A673 (cell line): ENCODE measurements at regions not wholly inside any gene's neighbourhood (a gene's known extent, or its start where the extent isn't known, plus 50 kb on each side); places are given as distances from the start of the nearest gene placed in this dataset.

ENCODE experiments used
- BruUV-seq: library from RNA; stranded (reverse); fragments of 400-500 nt; replicated peaks from 2 replicates; lab custom pipeline; 2021; lab: Mats Ljungman, UMichigan
- CTCF ChIA-PET: fragments of 300-600 bp; sonication (Branson Sonifier 250); formaldehyde crosslinking; loops from one replicate; lab custom pipeline; 2022; ENCODE audit warnings: antibody characterized with exemption; lab: Charles Lee
- POLR2A ChIA-PET: fragments of 300-600 bp; sonication (Branson Sonifier 250); formaldehyde crosslinking; loops from one replicate; lab custom pipeline; 2022; ENCODE audit warnings: antibody characterized with exemption; ENCODE audit not compliant: low non-redundant PET; lab: Charles Lee
- DNase-seq: peaks from one replicate; pipeline ENCODE4 v3.0.0-alpha.2; 2015; ENCODE audit warnings: low spot score
- H3K27ac ChIP-seq: fragments of 200-600 bp; sonication (generic); 2 replicates; pipeline ENCODE4 v1.5.1; 2016; ENCODE audit warnings: mixed run types, low read depth, mild to moderate bottlenecking, mixed read lengths, antibody characterized with exemption, low read length; ENCODE audit not compliant: poor library complexity, severe bottlenecking
- H3K27me3 ChIP-seq: fragments of 200-600 bp; sonication (generic); replicated peaks from 2 replicates; pipeline ENCODE4 v1.6.1; 2017; ENCODE audit warnings: mixed run types, low read depth, mild to moderate bottlenecking, mixed read lengths, antibody characterized with exemption, low read length; ENCODE audit not compliant: insufficient read depth, poor library complexity
- H3K36me3 ChIP-seq: fragments of 200-600 bp; sonication (generic); 2 replicates; pipeline ENCODE4 v1.6.1; 2016; ENCODE audit warnings: mixed run types, mild to moderate bottlenecking, mixed read lengths, antibody characterized with exemption, low read length; ENCODE audit not compliant: insufficient read depth, poor library complexity, severe bottlenecking
- H3K4me1 ChIP-seq: fragments of 200-600 bp; sonication (generic); 2 replicates; pipeline ENCODE4 v1.6.1; 2017; ENCODE audit warnings: mixed run types, mild to moderate bottlenecking, mixed read lengths, antibody characterized with exemption, low read length; ENCODE audit not compliant: insufficient read depth, poor library complexity, severe bottlenecking
- H3K4me3 ChIP-seq: fragments of 200-600 bp; sonication (generic); 2 replicates; pipeline ENCODE4 v1.5.1; 2016; ENCODE audit warnings: low read depth, mixed run types, mild to moderate bottlenecking, mixed read lengths, low read length; ENCODE audit not compliant: poor library complexity, severe bottlenecking
- H3K9me3 ChIP-seq: fragments of 200-600 bp; sonication (generic); 2 replicates; pipeline ENCODE4 v1.6.1; 2016; ENCODE audit warnings: mixed run types, low read depth, mild to moderate bottlenecking, mixed read lengths, antibody characterized with exemption, low read length; ENCODE audit not compliant: poor library complexity, severe bottlenecking
- CTCF ChIP-seq: fragments of 300-800, 200-600 bp; sonication (generic); conservative IDR thresholded peaks from 2 replicates; pipeline ENCODE4 v1.5.1; 2017; ENCODE audit warnings: low read depth, mild to moderate bottlenecking, antibody characterized with exemption, low read length, moderate library complexity, mixed read lengths
- EZH2 ChIP-seq: fragments of 200-600 bp; sonication (generic); IDR thresholded peaks from 2 replicates; pipeline ENCODE4 v1.6.1; 2017; ENCODE audit warnings: borderline replicate concordance, low read depth, mild to moderate bottlenecking, mixed read lengths, antibody characterized with exemption, low read length; ENCODE audit not compliant: poor library complexity, severe bottlenecking
- intact Hi-C: fragments of 100-400 bp; cut with micrococcal nuclease; formaldehyde crosslinking; loops from one replicate; pipeline ENCODE4 v1.10.0; 2022; ENCODE audit not compliant: unreplicated experiment

GRCh38 chr3:88231207-88231606, 81.4 kb downstream of the C3orf38 start:
- no peaks in the 10 kb centered on the region for H3K27me3 ChIP-seq
- H3K9me3 ChIP-seq: peaks cover 2% of the 10 kb centered on the region
- no peak overlapping the region for H3K27ac ChIP-seq
- no peak for TF ChIP-seq EZH2
- no peak for TF ChIP-seq CTCF
- DNase-seq: no peak
- ChIA-PET POLR2A (no interaction called here), CTCF (no interaction called here)
- no peaks in the 10 kb centered on the region for H3K36me3 ChIP-seq
- intact Hi-C loops: no loop called here
- no peak overlapping the region for H3K4me3 ChIP-seq
- peaks cover 14% of the 10 kb centered on the region for H3K4me1 ChIP-seq
- BruUV-seq: no TSS peak

- no peaks in the 10 kb centered on the region for H3K27me3 ChIP-seq
- peaks cover 2% of the 10 kb centered on the region for H3K9me3 ChIP-seq
- H3K36me3 ChIP-seq: no peaks in the 10 kb centered on the region
- no peak for DNase-seq
- peaks cover 10% of the 10 kb centered on the region for H3K4me1 ChIP-seq
- TF ChIP-seq CTCF (no peak), EZH2 (no peak)
- CTCF ChIA-PET: no interaction called here
- intact Hi-C loops: no loop called here
- POLR2A ChIA-PET: no interaction called here
- no peak overlapping the region for H3K27ac ChIP-seq
- no TSS peak for BruUV-seq
- no peak overlapping the region for H3K4me3 ChIP-seq
Measured at GRCh38 chr3:88231632-88232031, 81.9 kb downstream of the C3orf38 start.

GRCh38 chr3:88235102-88235501, 85.3 kb downstream of the C3orf38 start:
- Histone ChIP-seq H3K27me3 (no peaks in the 10 kb centered on the region), H3K9me3 (peaks cover 2% of the 10 kb centered on the region), H3K4me3 (no peak overlapping the region), H3K4me1 (peaks cover 19% of the 10 kb centered on the region), H3K36me3 (no peaks in the 10 kb centered on the region), H3K27ac (no peak overlapping the region)
- TF ChIP-seq CTCF: no peak
- TF ChIP-seq EZH2: no peak
- POLR2A ChIA-PET: no interaction called here
- BruUV-seq: no TSS peak
- intact Hi-C loops: no loop called here
- CTCF ChIA-PET: no interaction called here
- peak; percentile 50 for DNase-seq
